GOT3 (cell line): ENCODE measurements at regions not wholly inside any gene's neighbourhood (a gene's known extent, or its start where the extent isn't known, plus 50 kb on each side); places are given as distances from the start of the nearest gene placed in this dataset.
"Not testable (repeated sequence)": the region's sequence is repeated elsewhere in the genome, so short reads cannot be mapped to it uniquely, and the experiment has no call there.

Source experiments
- DNase-seq: peaks from one replicate; lab custom pipeline; 2025; ENCODE audit warnings: mixed read lengths; lab: John Stamatoyannopoulos, UW

GRCh38 chr1:149700220-149700619, 82.3 kb upstream of the FCGR1A start:
- DNase-seq = not testable (repeated sequence)

GRCh38 chr1:149700677-149701567, 81.6 kb upstream of the FCGR1A start:
- DNase-seq = not testable (repeated sequence)

GRCh38 chr1:149708192-149708853, 74.2 kb upstream of the FCGR1A start:
- peak; percentile 51 for DNase-seq

- DNase-seq = not testable (repeated sequence)
Observed at GRCh38 chr1:149711651-149712050, 70.8 kb upstream of the FCGR1A start.

- not testable (repeated sequence) for DNase-seq
Observed at GRCh38 chr1:149712154-149712927, 70.2 kb upstream of the FCGR1A start.

GRCh38 chr1:149713513-149713912, 69.0 kb upstream of the FCGR1A start:
- DNase-seq = not testable (repeated sequence)

GRCh38 chr1:149713952-149714351, 68.5 kb upstream of the FCGR1A start:
- DNase-seq = not testable (repeated sequence)

GRCh38 chr1:149724618-149725302, 57.7 kb upstream of the FCGR1A start:
- not testable (repeated sequence) for DNase-seq

GRCh38 chr1:149726688-149727087, 55.8 kb upstream of the FCGR1A start:
- DNase-seq = not testable (repeated sequence)

GRCh38 chr1:149728598-149728997, 53.9 kb upstream of the FCGR1A start:
- DNase-seq = not testable (repeated sequence)
